ENCODE measurements at regions not wholly inside any gene's neighbourhood (a gene's known extent, or its start where the extent isn't known, plus 50 kb on each side); places are given as distances from the start of the nearest gene placed in this dataset.

- H3K4me3 ChIP-seq (replicated peaks in 1 of 3): no peak overlapping the region
- 87 to 91% methylated on average over 4 of the region's 4 CpGs for WGBS, 2 donors
- no peaks in the 10 kb centered on the region for H3K36me3 ChIP-seq
- no peak overlapping the region for H3K27ac ChIP-seq
- no peak for TF ChIP-seq CTCF (IDR thresholded peaks at IDR 0.05)
- no peak for TF ChIP-seq POLR2A (IDR thresholded peaks at IDR 0.05)
- no peaks in the 10 kb centered on the region for H3K4me1 ChIP-seq
- no peaks in the 10 kb centered on the region for H3K27me3 ChIP-seq
- DNase-seq: no peak
- H3K9me3 ChIP-seq: no peaks in the 10 kb centered on the region
- intact Hi-C loops (cut with DNase I): no loop called here
Observed at GRCh38 chr6:23277521-23278179, 708.3 kb downstream of the HDGFL1 start.

- DNase-seq: no peak
- H3K4me1 ChIP-seq: no peaks in the 10 kb centered on the region
- intact Hi-C loops (cut with DNase I): no loop called here
- TF ChIP-seq CTCF (IDR thresholded peaks at IDR 0.05) (no peak), POLR2A (IDR thresholded peaks at IDR 0.05) (no peak)
- no peak overlapping the region for H3K4me3 ChIP-seq (replicated peaks in 1 of 3)
- H3K9me3 ChIP-seq: no peaks in the 10 kb centered on the region
- no peaks in the 10 kb centered on the region for H3K27me3 ChIP-seq
- no peak overlapping the region for H3K27ac ChIP-seq
- 94 to 97% methylated on average over 2 of the region's 2 CpGs for WGBS, 2 donors
- no peaks in the 10 kb centered on the region for H3K36me3 ChIP-seq
Observed at GRCh38 chr6:23278180-23278532, 708.8 kb downstream of the HDGFL1 start.

GRCh38 chr6:23280437-23280836 lies 711.1 kb downstream of the HDGFL1 start:
- no peaks in the 10 kb centered on the region for H3K27me3 ChIP-seq
- no peak for DNase-seq
- no peak overlapping the region for H3K27ac ChIP-seq
- no peak overlapping the region for H3K4me3 ChIP-seq (replicated peaks in 1 of 3)
- no peaks in the 10 kb centered on the region for H3K36me3 ChIP-seq
- WGBS, 2 donors: 79 to 82% methylated on average over 2 of the region's 2 CpGs
- H3K4me1 ChIP-seq: no peaks in the 10 kb centered on the region
- H3K9me3 ChIP-seq: no peaks in the 10 kb centered on the region
- intact Hi-C loops (cut with DNase I): no loop called here
- TF ChIP-seq POLR2A (IDR thresholded peaks at IDR 0.05): no peak
- TF ChIP-seq CTCF (IDR thresholded peaks at IDR 0.05): no peak

- H3K36me3 ChIP-seq: no peaks in the 10 kb centered on the region
- intact Hi-C loops (cut with DNase I): no loop called here
Observed at GRCh38 chr6:23282252-23283021, 713.1 kb downstream of the HDGFL1 start.

More at GRCh38 chr6:23282252-23283021, 713.1 kb downstream of the HDGFL1 start:
- H3K4me3 ChIP-seq (replicated peaks in 1 of 3): no peak overlapping the region
- DNase-seq: no peak
- 74 to 76% methylated on average over 10 of the region's 10 CpGs for WGBS, 2 donors
- H3K27me3 ChIP-seq: no peaks in the 10 kb centered on the region
- no peak for TF ChIP-seq POLR2A (IDR thresholded peaks at IDR 0.05)
- no peak for TF ChIP-seq CTCF (IDR thresholded peaks at IDR 0.05)
- H3K27ac ChIP-seq: no peak overlapping the region
- H3K4me1 ChIP-seq: no peaks in the 10 kb centered on the region
- no peaks in the 10 kb centered on the region for H3K9me3 ChIP-seq

Measured in thyroid gland (tissue), 4 donors.